ENCODE measurements at regions not wholly inside any gene's neighbourhood (a gene's known extent, or its start where the extent isn't known, plus 50 kb on each side); places are given as distances from the start of the nearest gene placed in this dataset.

- ChIA-PET POLR2A (no interaction called here), CTCF (interaction anchor here (1.0 kb wide), 1 partner anchor 12 kb away, joined by 4 read pairs; no protein-coding TSS in a partner anchor)
- DNase-seq, result no peak
- no peaks in the 10 kb centered on the region for H3K27me3 ChIP-seq (ENCODE audit: insufficient read depth)
- H3F3A ChIP-seq (replicated peaks; ENCODE audit: insufficient read depth), result no peaks in the 10 kb centered on the region
- no peaks in the 10 kb centered on the region; a peak in 1 of 4 replicates for H3K4me1 ChIP-seq (ENCODE audit: control insufficient read depth in 1 of 2, insufficient read depth in 2 of 2, low read depth in 1 of 2, low read length in 1 of 2)
- H3K4me2 ChIP-seq, result no peak overlapping the region
- H3K79me2 ChIP-seq (ENCODE audit: insufficient read depth), result no peaks in the 10 kb centered on the region
- no peaks in the 10 kb centered on the region for H3K36me3 ChIP-seq (replicated peaks in 1 of 2; ENCODE audit: control insufficient read depth in 1 of 2, insufficient read depth in 2 of 2, low read length in 1 of 2)
- TF ChIP-seq SIN3A (IDR thresholded peaks at IDR 0.05; ENCODE audit: borderline replicate concordance, low read depth, low read length) (no peak), SMC3 (IDR thresholded peaks at IDR 0.05; ENCODE audit: low read depth, low read length) (no peak), FOXM1 (IDR thresholded peaks at IDR 0.05; ENCODE audit: low read depth) (no peak), FOSL2 (IDR thresholded peaks at IDR 0.05; ENCODE audit: borderline replicate concordance, low read depth) (no peak), EZH2phosphoT487 (IDR thresholded peaks at IDR 0.05; ENCODE audit: borderline replicate concordance, low read depth) (no peak), CHD2 (IDR thresholded peaks at IDR 0.05; ENCODE audit: low read length, partially characterized antibody) (no peak), TCF12 (IDR thresholded peaks at IDR 0.05) (no peak), PBX3 (IDR thresholded peaks at IDR 0.05) (no peak), JUND (IDR thresholded peaks at IDR 0.05) (no peak), NFIC (IDR thresholded peaks at IDR 0.05; ENCODE audit: borderline replicate concordance) (no peak)
- TF ChIP-seq, protein P1, sequence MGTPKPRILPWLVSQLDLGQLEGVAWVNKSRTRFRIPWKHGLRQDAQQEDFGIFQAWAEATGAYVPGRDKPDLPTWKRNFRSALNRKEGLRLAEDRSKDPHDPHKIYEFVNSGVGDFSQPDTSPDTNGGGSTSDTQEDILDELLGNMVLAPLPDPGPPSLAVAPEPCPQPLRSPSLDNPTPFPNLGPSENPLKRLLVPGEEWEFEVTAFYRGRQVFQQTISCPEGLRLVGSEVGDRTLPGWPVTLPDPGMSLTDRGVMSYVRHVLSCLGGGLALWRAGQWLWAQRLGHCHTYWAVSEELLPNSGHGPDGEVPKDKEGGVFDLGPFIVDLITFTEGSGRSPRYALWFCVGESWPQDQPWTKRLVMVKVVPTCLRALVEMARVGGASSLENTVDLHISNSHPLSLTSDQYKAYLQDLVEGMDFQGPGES (IDR thresholded peaks at IDR 0.05; ENCODE audit: low read depth, low read length), result no peak
- TF ChIP-seq, protein P2, sequence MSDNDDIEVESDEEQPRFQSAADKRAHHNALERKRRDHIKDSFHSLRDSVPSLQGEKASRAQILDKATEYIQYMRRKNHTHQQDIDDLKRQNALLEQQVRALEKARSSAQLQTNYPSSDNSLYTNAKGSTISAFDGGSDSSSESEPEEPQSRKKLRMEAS (IDR thresholded peaks at IDR 0.05; ENCODE audit: low read depth), result no peak
- TF ChIP-seq, protein P3, sequence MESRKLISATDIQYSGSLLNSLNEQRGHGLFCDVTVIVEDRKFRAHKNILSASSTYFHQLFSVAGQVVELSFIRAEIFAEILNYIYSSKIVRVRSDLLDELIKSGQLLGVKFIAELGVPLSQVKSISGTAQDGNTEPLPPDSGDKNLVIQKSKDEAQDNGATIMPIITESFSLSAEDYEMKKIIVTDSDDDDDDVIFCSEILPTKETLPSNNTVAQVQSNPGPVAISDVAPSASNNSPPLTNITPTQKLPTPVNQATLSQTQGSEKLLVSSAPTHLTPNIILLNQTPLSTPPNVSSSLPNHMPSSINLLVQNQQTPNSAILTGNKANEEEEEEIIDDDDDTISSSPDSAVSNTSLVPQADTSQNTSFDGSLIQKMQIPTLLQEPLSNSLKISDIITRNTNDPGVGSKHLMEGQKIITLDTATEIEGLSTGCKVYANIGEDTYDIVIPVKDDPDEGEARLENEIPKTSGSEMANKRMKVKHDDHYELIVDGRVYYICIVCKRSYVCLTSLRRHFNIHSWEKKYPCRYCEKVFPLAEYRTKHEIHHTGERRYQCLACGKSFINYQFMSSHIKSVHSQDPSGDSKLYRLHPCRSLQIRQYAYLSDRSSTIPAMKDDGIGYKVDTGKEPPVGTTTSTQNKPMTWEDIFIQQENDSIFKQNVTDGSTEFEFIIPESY (IDR thresholded peaks at IDR 0.05; ENCODE audit: borderline replicate concordance, low read depth), result no peak
- TF ChIP-seq, protein P4, sequence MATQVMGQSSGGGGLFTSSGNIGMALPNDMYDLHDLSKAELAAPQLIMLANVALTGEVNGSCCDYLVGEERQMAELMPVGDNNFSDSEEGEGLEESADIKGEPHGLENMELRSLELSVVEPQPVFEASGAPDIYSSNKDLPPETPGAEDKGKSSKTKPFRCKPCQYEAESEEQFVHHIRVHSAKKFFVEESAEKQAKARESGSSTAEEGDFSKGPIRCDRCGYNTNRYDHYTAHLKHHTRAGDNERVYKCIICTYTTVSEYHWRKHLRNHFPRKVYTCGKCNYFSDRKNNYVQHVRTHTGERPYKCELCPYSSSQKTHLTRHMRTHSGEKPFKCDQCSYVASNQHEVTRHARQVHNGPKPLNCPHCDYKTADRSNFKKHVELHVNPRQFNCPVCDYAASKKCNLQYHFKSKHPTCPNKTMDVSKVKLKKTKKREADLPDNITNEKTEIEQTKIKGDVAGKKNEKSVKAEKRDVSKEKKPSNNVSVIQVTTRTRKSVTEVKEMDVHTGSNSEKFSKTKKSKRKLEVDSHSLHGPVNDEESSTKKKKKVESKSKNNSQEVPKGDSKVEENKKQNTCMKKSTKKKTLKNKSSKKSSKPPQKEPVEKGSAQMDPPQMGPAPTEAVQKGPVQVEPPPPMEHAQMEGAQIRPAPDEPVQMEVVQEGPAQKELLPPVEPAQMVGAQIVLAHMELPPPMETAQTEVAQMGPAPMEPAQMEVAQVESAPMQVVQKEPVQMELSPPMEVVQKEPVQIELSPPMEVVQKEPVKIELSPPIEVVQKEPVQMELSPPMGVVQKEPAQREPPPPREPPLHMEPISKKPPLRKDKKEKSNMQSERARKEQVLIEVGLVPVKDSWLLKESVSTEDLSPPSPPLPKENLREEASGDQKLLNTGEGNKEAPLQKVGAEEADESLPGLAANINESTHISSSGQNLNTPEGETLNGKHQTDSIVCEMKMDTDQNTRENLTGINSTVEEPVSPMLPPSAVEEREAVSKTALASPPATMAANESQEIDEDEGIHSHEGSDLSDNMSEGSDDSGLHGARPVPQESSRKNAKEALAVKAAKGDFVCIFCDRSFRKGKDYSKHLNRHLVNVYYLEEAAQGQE (IDR thresholded peaks at IDR 0.05; ENCODE audit: low read depth, low read length), result no peak
- TF ChIP-seq, protein P5, sequence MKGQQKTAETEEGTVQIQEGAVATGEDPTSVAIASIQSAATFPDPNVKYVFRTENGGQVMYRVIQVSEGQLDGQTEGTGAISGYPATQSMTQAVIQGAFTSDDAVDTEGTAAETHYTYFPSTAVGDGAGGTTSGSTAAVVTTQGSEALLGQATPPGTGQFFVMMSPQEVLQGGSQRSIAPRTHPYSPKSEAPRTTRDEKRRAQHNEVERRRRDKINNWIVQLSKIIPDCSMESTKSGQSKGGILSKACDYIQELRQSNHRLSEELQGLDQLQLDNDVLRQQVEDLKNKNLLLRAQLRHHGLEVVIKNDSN (IDR thresholded peaks at IDR 0.05; ENCODE audit: borderline replicate concordance, low read depth), result no peak
- no peak overlapping the region for H3K4me3 ChIP-seq (ENCODE audit: low read depth in 2 of 2, low read length in 1 of 2)
- no peak overlapping the region for H2AFZ ChIP-seq (ENCODE audit: low read depth)
- H4K20me1 ChIP-seq (ENCODE audit: insufficient read depth), result no peaks in the 10 kb centered on the region
- H3K9ac ChIP-seq, result no peak overlapping the region
- no peaks in the 10 kb centered on the region for H3K9me3 ChIP-seq
- 56% methylated on average over 8 of the region's 8 CpGs for WGBS (ENCODE audit: low lambda C conversion rate)
- no peaks in the 10 kb centered on the region for H3K9me2 ChIP-seq
- H3K27ac ChIP-seq (ENCODE audit: low read depth in 2 of 2, low read length in 1 of 2), result no peak overlapping the region
Measured at GRCh38 chr11:70654016-70654415, 255.7 kb downstream of the CTTN start.

Data from SK-N-SH (cell line).